Fibroblast of lung (primary cell): ENCODE measurements at regions not wholly inside any gene's neighbourhood (a gene's known extent, or its start where the extent isn't known, plus 50 kb on each side); places are given as distances from the start of the nearest gene placed in this dataset.
A peak's percentile ranks its signal among the peaks of the same experiment; 100 is the strongest.

Source experiments
- DNase-seq, 2 donors: peaks; one replicate each; pipeline versions ENCODE4 v3.0.0 to v3.0.0-alpha.2; 2010; ENCODE audit warnings: low read depth in 2 of 2
- H2AFZ ChIP-seq: 2 replicates; pipeline ENCODE4 v1.5.1; 2012; ENCODE audit warnings: low read length, control low read depth, inconsistent platforms
- H3K27ac ChIP-seq: 2 replicates; pipeline ENCODE4 v1.5.1; 2011; ENCODE audit warnings: low read length, control low read depth; ENCODE audit not compliant: insufficient read depth
- H3K27me3 ChIP-seq: 2 replicates; pipeline ENCODE4 v1.5.1; 2011; ENCODE audit warnings: mild to moderate bottlenecking, low read length; ENCODE audit not compliant: control insufficient read depth, insufficient read depth
- H3K36me3 ChIP-seq: 2 replicates; pipeline ENCODE4 v1.5.1; 2011; ENCODE audit warnings: low read length; ENCODE audit not compliant: control insufficient read depth, insufficient read depth
- H3K4me1 ChIP-seq: 2 replicates; pipeline ENCODE4 v1.5.1; 2011; ENCODE audit warnings: low read length; ENCODE audit not compliant: control insufficient read depth, insufficient read depth; ENCODE audit errors: extremely low read depth
- H3K4me2 ChIP-seq: 2 replicates; pipeline ENCODE4 v1.5.1; 2011; ENCODE audit warnings: low read length, control low read depth; ENCODE audit not compliant: insufficient read depth; ENCODE audit errors: extremely low read depth
- H3K4me3 ChIP-seq, 4 experiments: fragments of 200-600 bp in 1 of 4; sonication (generic) in 1 of 4; replicated peaks in 1 of 4; 2 replicates each; pipeline ENCODE4 v1.5.1; 2011 to 2016; ENCODE audit warnings: low read length in 4 of 4, low read depth in 3 of 4, mild to moderate bottlenecking in 3 of 4, control low read depth in 2 of 4, inconsistent platforms in 1 of 4, mixed read lengths in 1 of 4; ENCODE audit not compliant: insufficient read depth in 1 of 4; ENCODE audit errors: control extremely low read depth in 1 of 4
- H3K79me2 ChIP-seq: 2 replicates; pipeline ENCODE4 v1.5.1; 2012; ENCODE audit warnings: mild to moderate bottlenecking, low read length, inconsistent platforms; ENCODE audit not compliant: control insufficient read depth, insufficient read depth
- H3K9ac ChIP-seq: 2 replicates; pipeline ENCODE4 v1.5.1; 2011; ENCODE audit warnings: mild to moderate bottlenecking, low read length, control low read depth; ENCODE audit not compliant: insufficient read depth
- H3K9me3 ChIP-seq: 2 replicates; pipeline ENCODE4 v1.5.1; 2012; ENCODE audit warnings: low read depth, low read length; ENCODE audit not compliant: control insufficient read depth, insufficient read depth
- H4K20me1 ChIP-seq: 2 replicates; pipeline ENCODE4 v1.5.1; 2011; ENCODE audit warnings: low read length; ENCODE audit not compliant: control insufficient read depth, insufficient read depth; ENCODE audit errors: extremely low read depth
- EZH2 ChIP-seq: IDR thresholded peaks from 2 replicates; pipeline ENCODE4 v1.5.1; 2012; ENCODE audit warnings: low read length, control low read depth, mild to moderate bottlenecking; ENCODE audit errors: missing control alignments
- TF ChIP-seq, protein P1 (sequence below), 2 donors: IDR thresholded peaks in 1 of 2; conservative IDR thresholded peaks in 1 of 2; 1 replicate in 1 of 2; 2 replicates in 1 of 2; pipeline ENCODE4 v1.5.1; 2011 to 2012; ENCODE audit warnings: low read length in 2 of 2, control low read depth in 1 of 2, inconsistent platforms in 1 of 2, low read depth in 1 of 2, mild to moderate bottlenecking in 1 of 2

DNA sequence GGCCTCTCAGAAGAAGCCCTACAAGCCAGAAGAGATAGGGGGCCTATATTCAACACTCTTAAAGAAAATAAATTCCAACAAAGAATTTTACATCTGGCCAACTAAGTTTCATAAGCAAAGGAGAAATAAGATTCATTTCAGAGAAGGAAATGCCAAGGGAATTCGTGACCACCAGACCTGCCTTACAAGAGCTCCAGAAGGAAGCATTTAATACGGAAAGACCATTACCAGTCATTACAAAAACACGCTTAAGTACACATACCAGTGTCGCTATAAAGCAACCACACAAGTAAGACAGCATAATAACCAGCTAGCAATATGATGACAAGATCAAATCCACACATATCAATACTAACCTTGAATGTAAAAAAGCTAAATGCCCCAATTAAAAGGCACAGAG is 704.9 kb upstream of the CHRM3 start:
- Histone ChIP-seq H3K36me3 (no peaks in the 10 kb centered on the region), H3K4me2 (no peak overlapping the region), H4K20me1 (no peaks in the 10 kb centered on the region), H3K27ac (no peak overlapping the region), H2AFZ (no peak overlapping the region), H3K4me1 (no peaks in the 10 kb centered on the region), H3K4me3 (no peak overlapping the region), H3K79me2 (no peaks in the 10 kb centered on the region), H3K9me3 (no peaks in the 10 kb centered on the region), H3K27me3 (no peaks in the 10 kb centered on the region), H3K9ac (no peak overlapping the region)
- DNase-seq, result peak in 1 of 2 donors; percentile 32
- no peak for TF ChIP-seq EZH2
- TF ChIP-seq, protein P1, sequence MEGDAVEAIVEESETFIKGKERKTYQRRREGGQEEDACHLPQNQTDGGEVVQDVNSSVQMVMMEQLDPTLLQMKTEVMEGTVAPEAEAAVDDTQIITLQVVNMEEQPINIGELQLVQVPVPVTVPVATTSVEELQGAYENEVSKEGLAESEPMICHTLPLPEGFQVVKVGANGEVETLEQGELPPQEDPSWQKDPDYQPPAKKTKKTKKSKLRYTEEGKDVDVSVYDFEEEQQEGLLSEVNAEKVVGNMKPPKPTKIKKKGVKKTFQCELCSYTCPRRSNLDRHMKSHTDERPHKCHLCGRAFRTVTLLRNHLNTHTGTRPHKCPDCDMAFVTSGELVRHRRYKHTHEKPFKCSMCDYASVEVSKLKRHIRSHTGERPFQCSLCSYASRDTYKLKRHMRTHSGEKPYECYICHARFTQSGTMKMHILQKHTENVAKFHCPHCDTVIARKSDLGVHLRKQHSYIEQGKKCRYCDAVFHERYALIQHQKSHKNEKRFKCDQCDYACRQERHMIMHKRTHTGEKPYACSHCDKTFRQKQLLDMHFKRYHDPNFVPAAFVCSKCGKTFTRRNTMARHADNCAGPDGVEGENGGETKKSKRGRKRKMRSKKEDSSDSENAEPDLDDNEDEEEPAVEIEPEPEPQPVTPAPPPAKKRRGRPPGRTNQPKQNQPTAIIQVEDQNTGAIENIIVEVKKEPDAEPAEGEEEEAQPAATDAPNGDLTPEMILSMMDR (conservative IDR thresholded peaks at IDR 0.05 in 1 of 2, IDR thresholded peaks at IDR 0.05 in 1 of 2; ENCODE audit: low read depth in 1 of 2, low read length in 2 of 2), result no peak

DNA sequence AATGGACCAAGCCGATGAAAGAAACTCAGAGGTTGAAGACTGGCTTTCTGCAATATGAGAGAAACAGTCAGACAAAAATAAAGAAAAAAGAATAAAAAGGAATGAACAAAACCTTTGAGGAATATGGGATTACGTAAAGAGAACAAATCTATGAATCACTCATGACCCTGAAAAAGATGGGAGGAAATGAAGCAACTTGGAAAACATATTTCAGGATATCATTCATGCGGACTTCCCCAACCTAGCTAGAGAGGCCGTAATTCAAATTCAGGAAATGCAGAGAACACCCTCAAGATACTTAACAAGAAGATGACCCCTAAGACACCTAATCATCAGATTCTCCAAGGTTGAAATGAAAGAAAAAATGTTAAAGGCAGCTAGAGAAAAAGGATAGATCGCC is 705.3 kb upstream of the CHRM3 start:
- no peak overlapping the region for H3K27ac ChIP-seq

DNA sequence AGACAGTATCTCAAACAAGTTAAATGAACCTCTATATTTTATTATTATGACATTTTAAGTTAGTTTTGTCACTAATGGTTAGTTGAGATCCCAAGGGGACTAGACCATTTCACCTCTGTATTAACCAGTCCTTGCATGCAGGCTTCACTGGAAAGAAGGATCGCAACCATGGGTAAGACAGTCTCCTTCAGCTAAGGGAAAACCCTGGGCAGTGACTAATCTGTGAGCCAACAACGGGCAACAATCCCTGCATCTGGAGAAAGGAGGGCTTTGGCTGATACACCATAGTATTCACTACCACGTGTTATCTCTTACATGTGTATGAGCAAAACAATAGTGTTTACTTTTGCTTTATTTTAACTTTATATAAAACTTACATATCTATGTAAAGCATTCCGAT is 708.8 kb upstream of the CHRM3 start:
- Histone ChIP-seq H4K20me1 (no peaks in the 10 kb centered on the region), H3K27me3 (no peaks in the 10 kb centered on the region), H3K4me3 (no peak overlapping the region), H3K27ac (no peak overlapping the region), H3K4me2 (no peak overlapping the region), H2AFZ (no peak overlapping the region), H3K9me3 (no peaks in the 10 kb centered on the region), H3K9ac (no peak overlapping the region), H3K4me1 (no peaks in the 10 kb centered on the region), H3K36me3 (no peaks in the 10 kb centered on the region), H3K79me2 (no peaks in the 10 kb centered on the region)
- peak; percentile 37 to 43 for DNase-seq
- no peak for TF ChIP-seq EZH2
- TF ChIP-seq, protein P1 (conservative IDR thresholded peaks at IDR 0.05 in 1 of 2, IDR thresholded peaks at IDR 0.05 in 1 of 2; ENCODE audit: low read depth in 1 of 2, low read length in 2 of 2), result no peak

More for the DNA sequence above, 705.3 kb upstream of the CHRM3 start:
- no peak overlapping the region for H3K4me3 ChIP-seq
- no peak overlapping the region for H3K9ac ChIP-seq
- H2AFZ ChIP-seq, result no peak overlapping the region
- H3K79me2 ChIP-seq, result no peaks in the 10 kb centered on the region
- H4K20me1 ChIP-seq, result no peaks in the 10 kb centered on the region
- H3K4me1 ChIP-seq, result no peaks in the 10 kb centered on the region
- no peak overlapping the region for H3K4me2 ChIP-seq
- no peaks in the 10 kb centered on the region for H3K9me3 ChIP-seq
- no peaks in the 10 kb centered on the region for H3K36me3 ChIP-seq
- H3K27me3 ChIP-seq, result no peaks in the 10 kb centered on the region
- no peak for TF ChIP-seq EZH2
- TF ChIP-seq, protein P1 (conservative IDR thresholded peaks at IDR 0.05 in 1 of 2, IDR thresholded peaks at IDR 0.05 in 1 of 2; ENCODE audit: low read depth in 1 of 2, low read length in 2 of 2), result no peak
- DNase-seq, result peak; percentile 47 to 63
